ENCODE measurements at regions not wholly inside any gene's neighbourhood (a gene's known extent, or its start where the extent isn't known, plus 50 kb on each side); places are given as distances from the start of the nearest gene placed in this dataset.

DNA sequence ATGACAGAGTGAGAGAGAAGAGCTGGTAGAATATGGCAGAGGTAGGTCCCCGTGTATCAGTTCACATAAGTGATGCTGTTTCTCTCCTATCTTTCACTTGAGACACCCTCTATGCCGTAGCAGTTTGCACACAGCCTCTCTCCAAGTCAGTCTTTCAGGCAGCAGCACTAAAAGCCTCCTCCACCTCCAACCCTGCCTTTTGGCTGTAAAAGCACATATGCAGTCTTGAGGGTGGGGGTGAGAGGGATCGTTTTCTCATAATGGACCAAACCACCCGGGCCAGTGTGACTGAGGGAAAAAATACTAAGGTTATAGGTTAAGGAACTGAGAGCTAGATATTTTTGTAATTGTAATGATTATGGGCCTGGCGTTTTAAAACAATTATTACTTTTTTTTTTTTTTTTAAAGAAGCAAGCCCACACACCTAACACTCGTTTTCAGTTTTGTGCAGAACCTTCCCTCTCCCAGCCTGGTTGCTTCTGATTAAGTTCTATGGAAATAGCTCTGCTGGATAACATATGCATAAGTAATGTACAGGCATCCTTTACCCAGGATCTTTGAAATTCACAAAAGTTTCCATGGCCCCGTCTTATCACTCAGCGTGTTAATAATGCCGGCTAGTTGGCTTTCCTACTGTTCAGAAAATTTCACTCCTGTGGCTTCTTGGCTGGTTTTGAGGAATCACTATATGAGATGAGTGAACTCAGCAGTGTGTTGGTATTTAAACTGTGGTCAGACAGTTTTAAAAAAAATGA, 112.2 kb upstream of the MEIS1 start:
- in situ Hi-C loops (cut with HindIII; ENCODE audit: low pct_unique_long_range_greater_than_20kb, low sequenced_read_pairs), result no loop called here
- DNase-seq (ENCODE audit: low read depth, low spot score), result no peak

DNA sequence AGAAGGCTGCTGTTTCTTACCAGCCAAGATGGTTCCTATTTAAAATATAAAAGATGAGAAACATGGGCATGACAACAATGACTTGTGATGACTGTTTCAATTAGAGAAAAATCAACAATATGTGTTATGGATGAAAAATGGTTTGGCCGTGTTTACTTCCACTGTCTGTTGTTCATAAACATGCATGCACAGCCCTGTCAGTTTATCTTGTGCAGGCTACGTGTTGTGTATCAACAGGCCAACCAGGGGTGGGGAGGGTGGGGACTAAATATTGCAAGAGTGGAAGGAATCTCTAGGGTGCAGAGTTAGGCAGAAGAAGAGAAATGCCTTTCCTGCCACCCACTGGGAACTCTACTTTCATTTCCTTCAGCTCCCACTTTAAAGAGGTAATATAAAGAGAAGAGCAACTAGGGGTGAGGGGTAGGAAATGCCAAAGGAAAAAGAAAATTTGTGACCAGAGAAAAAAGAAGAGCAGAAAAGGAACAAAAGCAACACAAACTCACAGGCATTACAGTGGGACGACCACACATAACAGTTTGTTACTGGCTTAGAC, 116.8 kb upstream of the MEIS1 start:
- no peak for DNase-seq (ENCODE audit: low read depth, low spot score)
- in situ Hi-C loops (cut with HindIII; ENCODE audit: low pct_unique_long_range_greater_than_20kb, low sequenced_read_pairs), result no loop called here

DNA sequence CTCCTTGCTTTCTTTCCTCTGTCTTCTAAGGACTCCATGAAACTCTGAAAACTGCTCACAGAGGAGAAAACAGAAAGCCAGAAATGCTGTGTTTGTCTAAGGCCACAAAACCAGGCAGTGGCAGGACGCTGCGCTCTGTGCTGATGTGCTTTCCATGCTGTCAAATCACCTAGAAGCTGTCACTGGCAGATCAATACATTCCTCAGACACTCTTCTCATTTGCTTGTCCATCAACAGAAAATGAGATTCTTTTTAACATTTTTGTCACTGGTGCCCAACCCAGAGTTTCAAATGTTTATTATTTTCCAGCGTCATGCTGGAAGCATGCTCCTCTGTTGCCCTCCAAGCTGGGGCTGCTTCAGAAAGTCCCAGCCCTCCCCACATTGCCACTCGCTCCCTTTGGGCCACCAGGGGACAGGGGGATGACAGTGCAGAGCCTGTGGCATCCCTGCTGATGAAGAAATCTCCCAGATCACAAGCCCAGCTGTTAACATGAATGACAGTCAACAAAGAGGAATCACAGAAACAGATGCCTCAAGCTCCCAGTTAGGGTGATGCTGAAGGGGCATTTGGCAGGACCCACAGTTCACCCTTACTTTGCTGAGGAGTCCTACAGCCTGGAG, 117.5 kb upstream of the MEIS1 start:
- no peak for DNase-seq (ENCODE audit: low read depth, low spot score)
- in situ Hi-C loops (cut with HindIII; ENCODE audit: low pct_unique_long_range_greater_than_20kb, low sequenced_read_pairs), result no loop called here

DNA sequence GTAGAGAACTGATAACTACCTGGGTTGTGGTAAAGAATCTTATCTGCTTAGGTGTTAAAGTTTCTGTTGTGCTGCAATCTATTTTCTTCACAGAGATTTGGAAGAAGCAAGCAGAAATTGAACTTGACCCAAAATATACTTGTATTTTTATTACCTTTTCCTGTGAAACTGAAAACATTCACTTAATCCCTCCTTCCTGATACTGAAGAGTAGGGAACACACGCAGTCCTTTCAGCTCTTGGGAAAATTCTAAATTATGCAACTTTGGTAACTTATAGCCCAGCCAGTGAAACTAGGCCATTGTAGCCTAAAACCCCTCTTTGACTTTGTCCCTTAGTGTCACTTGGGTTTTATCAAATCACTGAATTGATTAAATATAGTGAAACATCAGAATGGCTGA, 128.4 kb upstream of the MEIS1 start:
- no peak for DNase-seq (ENCODE audit: low read depth, low spot score)
- in situ Hi-C loops (cut with HindIII; ENCODE audit: low pct_unique_long_range_greater_than_20kb, low sequenced_read_pairs), result no loop called here

DNA sequence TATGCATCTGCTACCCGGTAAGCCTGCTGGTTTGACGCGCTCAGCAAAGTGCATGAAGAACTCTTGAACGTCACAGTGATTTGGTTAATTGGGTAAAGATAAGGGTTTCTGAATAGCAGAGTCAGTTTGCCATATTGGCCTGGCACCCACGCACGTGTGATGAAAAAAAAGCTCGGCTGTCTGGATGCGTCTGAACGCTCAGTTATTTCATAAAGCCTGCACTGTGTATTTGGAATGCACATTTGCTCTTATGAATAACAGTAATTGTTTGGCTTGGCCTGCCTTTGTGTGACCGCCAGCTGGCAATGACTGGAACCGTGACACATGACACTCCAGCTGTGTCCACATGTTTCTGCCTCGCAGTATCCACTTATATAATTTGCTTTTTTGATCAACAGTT, 129.2 kb upstream of the MEIS1 start:
- DNase-seq (ENCODE audit: low read depth, low spot score), result peak; percentile 99
- in situ Hi-C loops (cut with HindIII; ENCODE audit: low pct_unique_long_range_greater_than_20kb, low sequenced_read_pairs), result no loop called here

DNA sequence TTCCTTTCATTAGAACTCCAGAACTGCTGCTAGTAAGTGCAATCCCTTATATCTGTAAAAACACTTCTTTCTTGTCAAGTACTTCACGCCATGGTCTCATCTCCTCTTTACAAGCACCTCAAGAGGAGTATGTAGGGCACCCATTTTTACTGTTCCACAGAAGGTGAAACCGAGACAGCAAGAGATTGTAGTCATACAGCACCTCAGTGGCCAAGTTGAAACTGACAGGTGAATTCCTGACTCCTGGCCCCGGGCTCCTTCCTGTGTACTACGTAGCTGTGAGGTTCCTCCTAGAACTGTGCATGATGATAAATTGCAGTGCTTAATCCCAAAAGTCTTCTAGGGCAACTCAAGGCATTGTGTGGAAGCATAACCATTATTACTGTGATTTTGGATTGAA, 131.5 kb upstream of the MEIS1 start:
- no peak for DNase-seq (ENCODE audit: low read depth, low spot score)
- in situ Hi-C loops (cut with HindIII; ENCODE audit: low pct_unique_long_range_greater_than_20kb, low sequenced_read_pairs), result no loop called here

DNA sequence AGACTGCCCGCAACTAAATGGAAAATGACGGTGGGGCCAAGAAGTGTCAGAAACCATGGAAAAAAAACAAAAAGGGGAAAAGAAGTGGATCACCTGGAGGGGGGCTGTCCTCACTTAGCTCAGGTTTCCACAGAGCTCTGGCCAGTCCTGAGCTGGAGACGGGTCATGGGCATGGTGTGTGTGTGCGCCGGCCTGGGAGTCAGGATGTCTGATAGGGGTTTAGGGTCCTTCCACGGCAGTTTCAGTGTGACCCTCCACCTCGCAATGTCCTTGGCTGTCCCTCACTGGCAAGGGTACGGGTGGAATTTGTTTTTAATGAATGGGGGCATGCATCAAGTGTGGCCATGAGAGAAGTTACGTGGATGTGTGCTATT, 133.2 kb upstream of the MEIS1 start:
- no peak for DNase-seq (ENCODE audit: low read depth, low spot score)
- in situ Hi-C loops (cut with HindIII; ENCODE audit: low pct_unique_long_range_greater_than_20kb, low sequenced_read_pairs), result no loop called here

DNA sequence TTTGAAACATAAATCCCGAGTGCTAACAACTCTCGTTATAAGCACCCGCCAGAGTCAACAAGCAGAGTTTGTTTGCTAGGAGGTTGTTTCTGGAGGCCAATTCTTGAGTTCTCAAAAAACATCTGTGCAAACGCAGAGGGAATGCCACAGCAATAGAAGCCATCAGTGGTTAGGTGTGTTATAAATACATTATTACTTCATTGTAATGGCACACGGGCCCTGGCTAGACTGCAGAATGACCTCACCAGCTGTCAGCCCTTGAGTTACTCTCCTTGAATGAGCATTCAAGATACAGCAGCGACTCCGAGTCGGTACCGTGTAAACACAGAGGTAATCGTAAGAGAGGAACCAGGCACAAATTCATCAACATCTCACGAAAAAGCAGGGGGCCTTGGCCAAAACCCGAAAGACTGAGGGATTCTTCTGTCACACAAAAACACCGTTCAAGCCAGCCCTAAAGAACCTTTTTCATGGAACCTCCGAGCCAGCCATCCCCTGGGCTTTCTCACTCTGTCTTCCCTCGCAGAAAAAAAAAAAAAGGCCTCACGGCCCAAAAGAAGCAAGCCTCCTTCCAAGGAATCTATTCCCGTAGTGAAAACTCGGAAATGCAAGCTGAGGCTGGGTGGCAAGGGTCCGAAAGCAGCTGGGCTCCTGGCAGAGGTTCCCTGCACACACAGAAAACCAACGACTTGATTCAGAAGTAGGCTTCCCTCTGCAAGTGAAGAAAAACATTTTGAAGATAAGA, 133.7 kb upstream of the MEIS1 start:
- no peak for DNase-seq (ENCODE audit: low read depth, low spot score)
- in situ Hi-C loops (cut with HindIII; ENCODE audit: low pct_unique_long_range_greater_than_20kb, low sequenced_read_pairs), result no loop called here

DNA sequence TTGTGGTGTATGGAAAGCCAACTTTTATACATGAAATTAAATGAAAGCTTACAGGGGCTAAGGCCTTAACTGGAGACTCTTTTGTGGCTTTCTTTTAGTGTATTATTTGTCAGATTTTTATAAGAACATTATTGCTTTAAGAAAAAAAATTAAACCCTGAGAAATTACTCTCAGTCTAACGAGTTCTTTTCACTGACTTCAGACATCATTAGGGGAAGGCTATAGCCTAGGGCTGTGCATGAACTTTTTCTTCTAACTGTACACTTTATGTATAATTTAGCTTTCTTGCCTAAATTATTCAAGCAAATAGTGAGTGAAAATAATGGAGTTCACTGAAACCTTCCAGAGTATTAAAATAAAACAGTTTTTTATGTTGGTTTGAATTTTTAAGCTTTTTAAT, 151.1 kb upstream of the MEIS1 start:
- in situ Hi-C loops (cut with HindIII; ENCODE audit: low pct_unique_long_range_greater_than_20kb, low sequenced_read_pairs), result no loop called here
- DNase-seq (ENCODE audit: low read depth, low spot score), result peak; percentile 41

DNA sequence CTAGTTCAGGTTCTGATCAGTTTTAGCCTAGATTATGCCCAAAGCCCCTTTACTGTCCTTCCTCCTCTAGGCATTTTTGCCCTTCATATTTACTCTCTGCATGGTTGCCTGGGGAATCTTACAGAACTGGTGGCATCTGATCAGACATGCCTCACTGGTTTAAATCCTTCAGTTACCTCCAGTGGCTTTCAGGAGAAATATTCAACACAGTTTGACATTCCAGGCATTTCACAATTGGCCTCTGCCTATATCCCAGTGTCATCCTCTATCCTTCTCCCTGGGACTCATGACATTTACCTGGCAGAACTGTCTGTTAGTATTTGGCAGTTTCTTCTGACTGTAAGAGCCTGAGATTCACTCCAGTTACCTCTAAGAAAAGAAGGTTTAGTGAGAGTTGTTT, 152.9 kb upstream of the MEIS1 start:
- in situ Hi-C loops (cut with HindIII; ENCODE audit: low pct_unique_long_range_greater_than_20kb, low sequenced_read_pairs), result no loop called here

DNA sequence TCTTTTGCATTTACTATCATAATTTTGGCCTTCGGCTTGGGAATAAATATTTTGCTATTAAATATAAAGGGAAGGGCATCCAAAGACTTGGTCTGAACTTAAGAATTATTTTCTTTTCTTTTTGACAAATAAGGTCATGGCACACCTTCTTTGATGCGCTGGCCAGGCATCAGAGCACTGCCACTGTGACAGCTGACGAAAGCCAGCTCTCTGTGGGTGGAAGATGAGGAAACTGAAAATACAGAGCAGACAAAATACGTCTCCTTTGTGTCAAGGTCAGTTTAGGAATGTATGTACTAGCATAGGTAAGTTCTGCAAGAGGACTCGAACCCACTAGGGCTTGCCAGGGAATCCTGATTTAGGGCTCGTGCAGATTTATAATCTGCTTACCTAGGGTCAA, 155.9 kb upstream of the MEIS1 start:
- DNase-seq (ENCODE audit: low read depth, low spot score), result no peak
- in situ Hi-C loops (cut with HindIII; ENCODE audit: low pct_unique_long_range_greater_than_20kb, low sequenced_read_pairs), result no loop called here

More for the DNA sequence above, 152.9 kb upstream of the MEIS1 start:
- no peak for DNase-seq (ENCODE audit: low read depth, low spot score)

DNA sequence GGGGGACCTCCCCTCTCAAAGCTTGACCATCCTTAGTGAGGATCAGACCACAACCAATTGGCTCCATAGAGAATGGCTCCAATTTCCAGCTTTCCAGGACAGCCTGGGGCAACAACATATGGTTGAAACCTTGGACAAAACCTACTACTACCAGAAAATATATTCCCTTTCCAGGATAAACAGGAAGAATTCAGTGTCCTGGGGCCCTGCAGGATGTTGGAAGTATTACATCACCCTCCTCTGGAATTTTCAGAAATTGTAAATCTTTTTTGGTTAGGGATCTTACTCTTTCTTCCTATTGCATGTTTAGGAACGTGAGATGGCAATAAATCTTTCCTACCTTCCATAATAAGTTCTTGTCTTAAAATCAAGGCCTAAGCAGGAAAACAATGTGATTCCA, 158.9 kb upstream of the MEIS1 start:
- in situ Hi-C loops (cut with HindIII; ENCODE audit: low pct_unique_long_range_greater_than_20kb, low sequenced_read_pairs), result no loop called here
- no peak for DNase-seq (ENCODE audit: low read depth, low spot score)

DNA sequence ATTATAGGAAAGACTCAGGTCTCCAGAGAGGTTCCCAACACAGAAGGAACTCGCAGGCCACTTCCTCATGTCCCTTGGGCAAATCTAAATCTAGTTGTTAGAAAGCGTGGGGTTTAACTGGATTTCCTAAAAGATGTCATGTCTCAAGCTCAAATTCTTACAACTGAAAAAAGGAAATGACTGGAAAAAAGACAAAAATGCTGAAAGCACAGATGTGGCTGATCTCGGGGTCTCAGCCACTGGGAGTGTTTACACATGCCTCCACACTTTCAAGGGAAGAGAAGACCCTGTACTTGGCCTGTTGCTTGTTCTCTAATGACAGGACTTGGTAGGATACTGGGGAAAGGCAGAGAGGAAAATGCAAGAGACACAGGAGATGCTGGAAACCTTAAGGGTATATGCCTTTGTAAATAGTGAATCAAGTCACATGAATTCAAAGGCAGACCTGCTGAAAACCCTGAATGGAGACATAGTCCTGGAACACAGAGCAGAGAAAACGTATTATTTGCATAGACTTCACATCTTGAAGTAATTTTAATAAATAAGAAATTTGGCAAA, 160.9 kb upstream of the MEIS1 start:
- DNase-seq (ENCODE audit: low read depth, low spot score), result no peak
- in situ Hi-C loops (cut with HindIII; ENCODE audit: low pct_unique_long_range_greater_than_20kb, low sequenced_read_pairs), result no loop called here

DNA sequence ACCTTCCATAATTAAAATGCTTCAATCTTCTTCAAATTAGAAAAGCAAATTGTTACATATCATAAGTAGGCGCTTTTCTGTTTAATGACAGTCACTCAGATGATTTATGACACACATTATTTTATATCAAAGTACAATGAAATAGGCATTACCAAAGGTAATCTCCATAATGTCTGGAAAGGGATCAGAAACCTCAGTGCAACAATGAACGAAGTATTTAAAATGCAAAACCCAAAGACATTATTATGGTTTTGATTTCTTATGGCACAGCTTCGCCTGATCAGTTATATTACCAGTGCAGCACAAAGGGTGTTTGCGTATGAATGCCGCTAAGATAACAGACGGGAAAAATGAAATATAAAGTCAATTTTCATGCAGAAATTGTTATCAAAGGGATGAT, 162.2 kb upstream of the MEIS1 start:
- in situ Hi-C loops (cut with HindIII; ENCODE audit: low pct_unique_long_range_greater_than_20kb, low sequenced_read_pairs), result no loop called here
- DNase-seq (ENCODE audit: low read depth, low spot score), result no peak

DNA sequence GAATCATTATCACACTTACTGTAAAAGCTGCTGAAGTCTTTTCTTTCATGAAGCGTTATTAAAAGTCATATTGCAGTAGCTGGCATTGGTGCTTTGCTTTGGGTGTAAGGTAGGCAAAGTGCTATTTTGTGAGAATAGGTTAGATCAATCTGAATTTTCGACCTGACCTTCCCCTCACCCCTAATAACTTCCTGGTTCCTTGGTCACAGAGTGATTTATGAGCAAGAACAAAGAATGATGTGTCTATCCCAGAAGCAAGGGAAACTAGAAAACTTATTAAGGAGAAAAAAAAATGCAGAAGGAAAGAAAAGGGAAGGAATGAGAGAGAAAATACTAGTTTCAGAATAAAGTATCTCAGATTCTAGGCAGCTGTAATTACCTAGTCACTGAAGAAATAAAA, 163.1 kb upstream of the MEIS1 start:
- in situ Hi-C loops (cut with HindIII; ENCODE audit: low pct_unique_long_range_greater_than_20kb, low sequenced_read_pairs), result no loop called here
- peak; percentile 56 for DNase-seq (ENCODE audit: low read depth, low spot score)

DNA sequence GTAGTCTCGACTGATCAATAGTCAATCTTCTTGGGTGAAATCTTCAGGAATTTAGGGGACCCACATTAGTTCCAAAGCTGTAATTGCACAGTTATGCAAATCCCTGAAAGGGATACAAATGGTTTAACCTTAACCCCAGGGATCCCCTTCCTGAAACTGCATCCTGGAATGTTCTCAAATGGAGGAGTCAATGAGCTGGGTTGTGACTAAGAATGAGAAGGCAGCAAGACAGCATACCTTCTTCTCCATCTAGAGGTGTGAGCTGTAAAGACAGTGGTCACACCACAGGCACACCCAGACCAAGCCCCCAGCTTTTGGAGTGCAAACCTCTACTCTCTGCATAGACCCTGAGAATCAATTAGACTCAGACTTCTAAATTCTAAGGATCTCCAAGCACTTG, 164.7 kb upstream of the MEIS1 start:
- in situ Hi-C loops (cut with HindIII; ENCODE audit: low pct_unique_long_range_greater_than_20kb, low sequenced_read_pairs), result no loop called here
- no peak for DNase-seq (ENCODE audit: low read depth, low spot score)

DNA sequence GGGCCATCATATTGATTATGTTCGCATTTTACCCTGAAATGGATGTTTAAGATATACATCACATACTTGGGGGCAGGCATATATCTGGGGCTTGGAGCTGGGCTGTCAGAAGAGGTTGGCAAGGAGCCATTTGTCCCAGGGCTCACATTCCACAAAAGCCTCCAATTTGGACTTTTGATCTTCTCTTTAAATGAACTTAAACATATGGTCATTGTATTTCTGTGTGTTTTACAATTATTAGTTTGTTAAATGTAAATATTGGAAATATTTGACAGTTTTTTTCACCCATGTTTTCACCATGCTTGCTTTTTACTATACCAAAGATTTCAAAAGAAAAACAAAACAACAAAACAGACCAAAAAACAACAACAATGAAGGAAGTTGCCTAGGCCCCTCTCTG, 165.8 kb upstream of the MEIS1 start:
- no peak for DNase-seq (ENCODE audit: low read depth, low spot score)
- in situ Hi-C loops (cut with HindIII; ENCODE audit: low pct_unique_long_range_greater_than_20kb, low sequenced_read_pairs), result no loop called here

DNA sequence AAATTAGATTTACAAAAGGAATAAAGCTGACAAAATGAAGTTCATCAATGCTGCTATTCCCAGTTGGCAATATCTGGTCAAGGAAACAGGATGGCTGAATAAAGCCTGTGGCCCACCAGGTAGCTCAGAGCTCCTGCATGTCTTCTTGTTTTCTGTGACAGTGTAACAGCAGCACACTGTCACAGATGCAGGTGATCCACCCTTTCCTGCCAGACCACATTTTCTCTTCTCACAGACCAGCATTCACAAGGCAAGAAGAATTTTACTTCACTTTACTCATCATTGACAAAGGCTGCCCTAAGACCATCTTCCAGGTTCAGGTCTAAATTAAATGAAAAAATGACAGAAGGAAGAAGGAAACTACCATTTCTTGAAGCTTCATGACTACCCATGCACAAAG, 166.2 kb upstream of the MEIS1 start:
- in situ Hi-C loops (cut with HindIII; ENCODE audit: low pct_unique_long_range_greater_than_20kb, low sequenced_read_pairs), result no loop called here
- no peak for DNase-seq (ENCODE audit: low read depth, low spot score)
